Peyer's patch (tissue), 4 donors: ENCODE measurements at regions not wholly inside any gene's neighbourhood (a gene's known extent, or its start where the extent isn't known, plus 50 kb on each side); places are given as distances from the start of the nearest gene placed in this dataset.

Experiments used
- POLR2A ChIP-seq, 2 donors: fragments of 450-650 bp; IDR thresholded peaks; one replicate each; pipeline ENCODE4 v1.5.1; 2017; ENCODE audit warnings: antibody characterized with exemption in 2 of 2, mild to moderate bottlenecking in 2 of 2, moderate library complexity in 2 of 2
- TF ChIP-seq, protein P1 (sequence below), 6 experiments: fragments of 450-650 bp in 4 of 6; fragments of 200-600 bp in 2 of 6; sonication (generic) in 1 of 6; IDR thresholded peaks; one replicate each; pipeline ENCODE4 v1.5.1; 2017 to 2019; ENCODE audit warnings: antibody characterized with exemption in 6 of 6, mild to moderate bottlenecking in 3 of 6, moderate library complexity in 1 of 6

DNA sequence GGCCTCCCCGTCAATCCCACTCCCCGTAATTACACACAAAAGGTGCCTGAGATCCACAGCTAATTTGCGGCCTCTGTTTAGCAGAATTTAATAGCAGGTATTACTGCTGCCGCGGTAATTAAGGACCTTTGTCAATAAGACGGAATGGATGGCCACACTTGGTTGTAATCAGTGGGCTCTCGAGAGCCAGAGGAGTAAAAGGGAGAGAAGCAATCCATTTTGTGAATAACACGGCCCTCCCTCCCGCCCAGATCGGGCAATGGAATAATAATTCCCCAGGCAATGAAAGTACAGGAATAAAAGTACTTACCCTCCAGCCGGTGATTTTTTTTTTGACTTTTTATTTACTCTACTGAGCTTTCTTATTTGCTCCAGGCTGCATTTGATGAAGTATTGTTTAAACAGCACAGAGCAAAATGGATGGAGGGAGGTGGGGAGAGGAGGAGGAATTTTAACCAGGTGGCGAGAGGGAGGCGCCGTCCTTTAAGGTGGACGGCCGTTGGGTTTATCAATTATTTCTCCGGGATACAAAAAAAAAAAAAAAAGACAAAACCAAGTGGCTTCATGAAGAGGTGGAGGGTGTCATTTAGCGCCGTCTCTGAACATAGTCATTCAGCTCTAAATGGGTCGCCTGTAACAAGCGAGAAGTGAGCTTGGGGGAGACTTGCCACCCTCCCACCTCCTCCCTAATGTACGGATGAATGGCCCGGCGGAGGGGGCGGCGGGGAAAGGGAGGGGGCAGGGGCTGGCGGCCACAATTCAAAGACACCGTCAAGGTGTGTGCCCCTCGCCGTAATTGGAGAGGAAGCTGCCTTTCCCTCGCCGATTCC is 120.3 kb downstream of the BUB3 start:
- TF ChIP-seq, protein P1, sequence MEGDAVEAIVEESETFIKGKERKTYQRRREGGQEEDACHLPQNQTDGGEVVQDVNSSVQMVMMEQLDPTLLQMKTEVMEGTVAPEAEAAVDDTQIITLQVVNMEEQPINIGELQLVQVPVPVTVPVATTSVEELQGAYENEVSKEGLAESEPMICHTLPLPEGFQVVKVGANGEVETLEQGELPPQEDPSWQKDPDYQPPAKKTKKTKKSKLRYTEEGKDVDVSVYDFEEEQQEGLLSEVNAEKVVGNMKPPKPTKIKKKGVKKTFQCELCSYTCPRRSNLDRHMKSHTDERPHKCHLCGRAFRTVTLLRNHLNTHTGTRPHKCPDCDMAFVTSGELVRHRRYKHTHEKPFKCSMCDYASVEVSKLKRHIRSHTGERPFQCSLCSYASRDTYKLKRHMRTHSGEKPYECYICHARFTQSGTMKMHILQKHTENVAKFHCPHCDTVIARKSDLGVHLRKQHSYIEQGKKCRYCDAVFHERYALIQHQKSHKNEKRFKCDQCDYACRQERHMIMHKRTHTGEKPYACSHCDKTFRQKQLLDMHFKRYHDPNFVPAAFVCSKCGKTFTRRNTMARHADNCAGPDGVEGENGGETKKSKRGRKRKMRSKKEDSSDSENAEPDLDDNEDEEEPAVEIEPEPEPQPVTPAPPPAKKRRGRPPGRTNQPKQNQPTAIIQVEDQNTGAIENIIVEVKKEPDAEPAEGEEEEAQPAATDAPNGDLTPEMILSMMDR (IDR thresholded peaks at IDR 0.05) = no peak
- TF ChIP-seq POLR2A (IDR thresholded peaks at IDR 0.05) = no peak
